T-helper 1 cell (primary cell): ENCODE measurements at regions not wholly inside any gene's neighbourhood (a gene's known extent, or its start where the extent isn't known, plus 50 kb on each side); places are given as distances from the start of the nearest gene placed in this dataset.

Experiments
- DNase-seq, 5 donors: peaks; one replicate each; pipeline ENCODE4 v3.0.0-alpha.2; 2012 to 2020

- DNase-seq = no peak
These were observed 50.9 kb upstream of the CPNE8 start for GRCh38 chr12:38956337-38956736.
